Gastrocnemius medialis (tissue), 4 donors: ENCODE measurements at regions not wholly inside any gene's neighbourhood (a gene's known extent, or its start where the extent isn't known, plus 50 kb on each side); places are given as distances from the start of the nearest gene placed in this dataset.

Source experiments
- POLR2A ChIP-seq, 2 donors: fragments of 450-650 bp; IDR thresholded peaks; one replicate each; pipeline ENCODE4 v1.6.1; 2017; ENCODE audit warnings: antibody characterized with exemption in 2 of 2, mild to moderate bottlenecking in 2 of 2, moderate library complexity in 2 of 2
- TF ChIP-seq, protein P1 (sequence below), 5 experiments: fragments of 450-650 bp in 3 of 5; fragments of 200-600 bp in 2 of 5; sonication (generic) in 2 of 5; IDR thresholded peaks in 4 of 5; conservative IDR thresholded peaks in 1 of 5; 1 replicate in 4 of 5; 2 replicates in 1 of 5; pipeline ENCODE4 v1.5.1; 2016 to 2019; ENCODE audit warnings: antibody characterized with exemption in 5 of 5, mild to moderate bottlenecking in 3 of 5, moderate library complexity in 3 of 5

- TF ChIP-seq, protein P1, sequence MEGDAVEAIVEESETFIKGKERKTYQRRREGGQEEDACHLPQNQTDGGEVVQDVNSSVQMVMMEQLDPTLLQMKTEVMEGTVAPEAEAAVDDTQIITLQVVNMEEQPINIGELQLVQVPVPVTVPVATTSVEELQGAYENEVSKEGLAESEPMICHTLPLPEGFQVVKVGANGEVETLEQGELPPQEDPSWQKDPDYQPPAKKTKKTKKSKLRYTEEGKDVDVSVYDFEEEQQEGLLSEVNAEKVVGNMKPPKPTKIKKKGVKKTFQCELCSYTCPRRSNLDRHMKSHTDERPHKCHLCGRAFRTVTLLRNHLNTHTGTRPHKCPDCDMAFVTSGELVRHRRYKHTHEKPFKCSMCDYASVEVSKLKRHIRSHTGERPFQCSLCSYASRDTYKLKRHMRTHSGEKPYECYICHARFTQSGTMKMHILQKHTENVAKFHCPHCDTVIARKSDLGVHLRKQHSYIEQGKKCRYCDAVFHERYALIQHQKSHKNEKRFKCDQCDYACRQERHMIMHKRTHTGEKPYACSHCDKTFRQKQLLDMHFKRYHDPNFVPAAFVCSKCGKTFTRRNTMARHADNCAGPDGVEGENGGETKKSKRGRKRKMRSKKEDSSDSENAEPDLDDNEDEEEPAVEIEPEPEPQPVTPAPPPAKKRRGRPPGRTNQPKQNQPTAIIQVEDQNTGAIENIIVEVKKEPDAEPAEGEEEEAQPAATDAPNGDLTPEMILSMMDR (IDR thresholded peaks at IDR 0.05 in 4 of 5, conservative IDR thresholded peaks at IDR 0.05 in 1 of 5) = no peak
- no peak for TF ChIP-seq POLR2A (IDR thresholded peaks at IDR 0.05)
Measured at GRCh38 chr6:156408655-156409054, 368.5 kb upstream of the ARID1B start.
